ENCODE measurements at regions not wholly inside any gene's neighbourhood (a gene's known extent, or its start where the extent isn't known, plus 50 kb on each side); places are given as distances from the start of the nearest gene placed in this dataset.
"Not testable (repeated sequence)": the region's sequence is repeated elsewhere in the genome, so short reads cannot be mapped to it uniquely, and the experiment has no call there.

DNA sequence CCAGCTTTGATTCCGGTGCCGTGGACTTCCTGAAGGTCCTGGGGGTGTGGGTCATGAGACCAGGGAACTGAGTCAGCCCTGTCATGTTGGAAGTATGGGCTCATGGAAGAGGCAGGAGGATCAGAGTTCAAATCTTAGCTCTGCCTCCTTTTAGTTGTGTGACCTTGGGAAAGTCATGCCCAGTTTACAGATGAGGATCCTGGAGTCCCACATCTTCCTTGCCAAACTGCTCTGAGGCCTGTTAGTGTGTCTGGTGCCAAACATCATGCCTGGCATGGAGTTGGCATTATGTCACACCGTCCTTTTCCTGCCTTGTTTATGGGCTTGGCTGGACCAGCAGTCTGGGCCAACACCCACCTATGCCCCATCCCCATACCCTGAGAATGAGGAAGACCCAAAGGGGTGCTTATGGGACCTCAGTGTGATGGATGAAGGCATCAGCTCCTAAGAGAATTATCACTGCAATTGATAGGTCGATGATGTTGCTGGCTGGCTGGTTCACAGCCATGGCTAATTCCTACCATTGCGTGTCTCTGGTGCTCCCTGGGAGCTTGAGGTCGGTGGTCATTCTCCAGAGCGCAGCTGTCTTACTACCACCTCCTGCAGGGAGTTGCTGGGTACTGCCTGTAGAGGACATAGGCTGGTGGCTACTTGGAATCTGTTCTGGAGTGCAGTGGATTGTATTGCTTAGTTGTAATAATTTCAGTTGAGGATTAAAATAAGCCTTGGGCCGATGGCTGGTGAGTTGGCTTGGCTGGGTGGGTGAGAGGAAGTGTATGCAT, 140.5 kb upstream of the PITX1 start:
- in situ Hi-C loops (cut with HindIII; ENCODE audit: low pct_unique_long_range_greater_than_20kb, low sequenced_read_pairs): no loop called here
- no peak for DNase-seq (ENCODE audit: low read depth)

DNA sequence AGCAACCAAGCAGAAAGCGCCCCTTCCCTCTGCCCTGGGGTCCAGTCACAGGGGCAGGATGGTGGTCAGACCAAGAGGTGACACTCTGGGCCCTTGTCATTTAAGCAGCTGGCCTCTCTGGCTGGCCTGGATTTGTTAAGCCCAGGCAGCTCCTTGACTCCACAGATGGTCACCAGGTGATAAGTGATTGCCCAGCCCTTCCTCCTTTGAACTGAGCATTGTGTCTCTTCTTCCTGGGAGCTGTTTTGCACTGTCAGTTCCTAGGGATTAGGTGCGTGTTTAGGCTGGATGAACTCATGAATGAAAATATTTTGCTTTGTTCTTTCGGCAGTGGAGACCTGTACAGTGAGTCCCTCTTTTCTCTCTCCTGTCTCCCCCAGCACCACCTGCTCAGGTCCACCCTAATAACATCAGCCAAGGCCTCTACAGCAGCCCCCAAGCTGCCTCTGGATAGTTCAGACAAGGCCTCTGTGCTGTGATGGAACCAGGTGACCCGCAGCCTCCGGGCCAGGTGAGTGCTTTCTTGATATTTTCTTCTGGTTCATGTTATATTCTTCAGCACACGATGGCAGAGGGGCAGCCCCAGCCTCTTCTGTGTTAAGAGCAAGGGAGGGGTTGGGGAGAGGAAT, 139.7 kb upstream of the PITX1 start:
- no peak for DNase-seq (ENCODE audit: low read depth)
- in situ Hi-C loops (cut with HindIII; ENCODE audit: low pct_unique_long_range_greater_than_20kb, low sequenced_read_pairs): no loop called here

DNA sequence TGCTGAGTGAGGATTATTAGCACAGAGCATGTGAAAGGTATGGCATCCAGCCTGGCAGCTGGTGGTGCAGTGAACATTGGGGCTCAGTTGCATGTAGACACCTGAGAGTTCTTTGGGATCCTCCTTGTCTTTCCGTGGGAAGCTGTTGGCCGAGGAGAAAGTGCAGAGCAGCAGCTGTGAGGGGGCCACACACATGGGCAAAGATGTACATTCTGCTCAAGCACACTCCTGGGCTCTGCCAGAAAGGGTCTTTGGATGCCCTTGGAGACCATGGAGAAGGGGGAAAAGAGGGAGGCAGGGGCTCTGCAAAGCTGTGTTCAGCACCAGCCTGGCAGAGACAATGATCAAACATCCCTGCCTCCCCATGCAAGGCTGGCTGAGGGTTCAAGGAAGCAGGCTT, 138.7 kb upstream of the PITX1 start:
- in situ Hi-C loops (cut with HindIII; ENCODE audit: low pct_unique_long_range_greater_than_20kb, low sequenced_read_pairs): no loop called here
- DNase-seq (ENCODE audit: low read depth): no peak

DNA sequence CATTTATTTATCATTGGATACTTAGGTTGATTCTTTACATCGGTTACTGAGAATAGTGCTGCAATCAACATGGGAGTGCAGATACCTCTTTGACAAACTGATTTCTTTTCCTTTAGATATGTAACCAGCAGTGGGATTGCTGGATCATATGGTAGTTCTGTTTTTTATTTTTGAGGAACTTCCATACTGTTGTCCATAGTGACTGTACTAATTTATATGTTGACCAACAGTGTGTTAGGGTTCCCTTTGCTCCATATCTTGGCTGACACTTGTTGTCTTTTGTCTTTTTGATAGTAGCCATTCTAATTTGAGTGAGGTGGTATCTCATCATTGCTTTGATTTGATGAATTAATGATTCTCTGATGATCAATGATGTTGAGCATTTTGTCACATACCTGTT, 137.3 kb upstream of the PITX1 start:
- in situ Hi-C loops (cut with HindIII; ENCODE audit: low pct_unique_long_range_greater_than_20kb, low sequenced_read_pairs): no loop called here
- no peak for DNase-seq (ENCODE audit: low read depth)

GRCh38 chr5:135170500-135170899, 136.5 kb upstream of the PITX1 start:
- in situ Hi-C loops (cut with HindIII; ENCODE audit: low pct_unique_long_range_greater_than_20kb, low sequenced_read_pairs): no loop called here
- no peak for DNase-seq (ENCODE audit: low read depth)

DNA sequence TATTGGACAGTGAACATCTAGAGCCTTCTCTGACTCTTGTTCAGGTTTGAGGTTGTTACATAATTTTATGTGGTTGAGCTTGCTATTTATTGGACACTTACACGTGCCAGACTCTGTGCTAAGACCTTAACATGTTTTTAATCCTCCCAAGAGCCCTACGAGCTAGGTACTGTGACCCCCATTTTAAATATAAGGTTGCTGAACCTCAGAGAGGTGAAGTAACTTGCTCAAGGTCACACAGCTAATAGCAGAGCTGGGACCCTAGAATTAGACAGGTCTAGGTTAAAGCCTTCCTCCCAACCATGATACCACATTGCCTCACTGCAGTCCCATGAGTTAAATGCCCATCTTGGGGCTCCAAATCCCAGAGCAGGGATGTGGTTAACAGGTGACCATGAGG, 135.7 kb upstream of the PITX1 start:
- DNase-seq (ENCODE audit: low read depth): no peak
- in situ Hi-C loops (cut with HindIII; ENCODE audit: low pct_unique_long_range_greater_than_20kb, low sequenced_read_pairs): no loop called here

GRCh38 chr5:135167634-135168033, 133.6 kb upstream of the PITX1 start:
- in situ Hi-C loops (cut with HindIII; ENCODE audit: low pct_unique_long_range_greater_than_20kb, low sequenced_read_pairs): no loop called here
- DNase-seq (ENCODE audit: low read depth): no peak

- DNase-seq (ENCODE audit: low read depth); in situ Hi-C loops (cut with HindIII; ENCODE audit: low pct_unique_long_range_greater_than_20kb, low sequenced_read_pairs): not testable (repeated sequence)
Measured at GRCh38 chr5:135164873-135165614, 131.0 kb upstream of the PITX1 start.

GRCh38 chr5:135163964-135164363, 129.9 kb upstream of the PITX1 start:
- in situ Hi-C loops (cut with HindIII; ENCODE audit: low pct_unique_long_range_greater_than_20kb, low sequenced_read_pairs): no loop called here
- DNase-seq (ENCODE audit: low read depth): no peak

GRCh38 chr5:135163391-135163790, 129.4 kb upstream of the PITX1 start:
- DNase-seq (ENCODE audit: low read depth): no peak
- in situ Hi-C loops (cut with HindIII; ENCODE audit: low pct_unique_long_range_greater_than_20kb, low sequenced_read_pairs): no loop called here

GRCh38 chr5:135162661-135163265, 128.7 kb upstream of the PITX1 start:
- DNase-seq (ENCODE audit: low read depth): no peak
- in situ Hi-C loops (cut with HindIII; ENCODE audit: low pct_unique_long_range_greater_than_20kb, low sequenced_read_pairs): no loop called here

- no peak for DNase-seq (ENCODE audit: low read depth)
- in situ Hi-C loops (cut with HindIII; ENCODE audit: low pct_unique_long_range_greater_than_20kb, low sequenced_read_pairs): no loop called here
Measured at GRCh38 chr5:135161221-135161620, 127.2 kb upstream of the PITX1 start.

- in situ Hi-C loops (cut with HindIII; ENCODE audit: low pct_unique_long_range_greater_than_20kb, low sequenced_read_pairs): no loop called here
- DNase-seq (ENCODE audit: low read depth): no peak
Measured at GRCh38 chr5:135160036-135160675, 126.1 kb upstream of the PITX1 start.

GRCh38 chr5:135159626-135160025, 125.6 kb upstream of the PITX1 start:
- in situ Hi-C loops (cut with HindIII; ENCODE audit: low pct_unique_long_range_greater_than_20kb, low sequenced_read_pairs): no loop called here
- no peak for DNase-seq (ENCODE audit: low read depth)

DNA sequence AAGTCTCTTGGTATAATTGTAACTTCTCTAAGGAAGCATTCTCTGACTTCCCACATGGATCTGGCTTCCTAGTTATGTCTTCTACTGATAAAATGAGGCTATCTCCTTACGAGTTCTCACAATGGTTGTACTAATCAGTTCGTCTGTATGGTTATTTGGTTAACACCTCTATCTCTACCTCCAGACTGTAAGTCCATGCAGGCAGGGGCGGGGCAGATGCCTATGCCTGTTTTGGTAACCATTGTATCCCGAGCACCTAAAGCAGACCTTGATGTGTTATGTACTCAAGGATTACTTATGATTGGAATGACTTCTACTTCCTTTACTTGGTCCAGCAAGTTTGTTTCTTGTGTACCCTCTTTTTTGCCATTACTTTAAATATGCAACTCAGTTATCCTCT, 125.0 kb upstream of the PITX1 start:
- DNase-seq (ENCODE audit: low read depth): no peak
- in situ Hi-C loops (cut with HindIII; ENCODE audit: low pct_unique_long_range_greater_than_20kb, low sequenced_read_pairs): no loop called here

- no peak for DNase-seq (ENCODE audit: low read depth)
- in situ Hi-C loops (cut with HindIII; ENCODE audit: low pct_unique_long_range_greater_than_20kb, low sequenced_read_pairs): no loop called here
Measured at GRCh38 chr5:135158314-135158697, 124.3 kb upstream of the PITX1 start.

- no peak for DNase-seq (ENCODE audit: low read depth)
- in situ Hi-C loops (cut with HindIII; ENCODE audit: low pct_unique_long_range_greater_than_20kb, low sequenced_read_pairs): no loop called here
Measured at GRCh38 chr5:135157421-135158313, 123.6 kb upstream of the PITX1 start.
